HCT116 (cell line): ENCODE measurements at regions not wholly inside any gene's neighbourhood (a gene's known extent, or its start where the extent isn't known, plus 50 kb on each side); places are given as distances from the start of the nearest gene placed in this dataset.

Source experiments
- POLR2A ChIP-seq: IDR thresholded peaks from 2 replicates; pipeline ENCODE4 v1.7.0; 2011; ENCODE audit warnings: borderline replicate concordance; ENCODE audit not compliant: insufficient read depth, insufficient read length; ENCODE audit errors: extremely low read depth
- YY1 ChIP-seq: IDR thresholded peaks from 2 replicates; pipeline ENCODE4 v1.6.1; 2011; ENCODE audit warnings: low read length, low read depth, moderate library complexity, mild to moderate bottlenecking; ENCODE audit not compliant: insufficient replicate concordance; ENCODE audit errors: extremely low read depth

- TF ChIP-seq POLR2A (no peak), YY1 (no peak)
Measured at GRCh38 chr3:80018375-80018774, 250.6 kb upstream of the ROBO1 start.
